ENCODE measurements at regions not wholly inside any gene's neighbourhood (a gene's known extent, or its start where the extent isn't known, plus 50 kb on each side); places are given as distances from the start of the nearest gene placed in this dataset.

DNA sequence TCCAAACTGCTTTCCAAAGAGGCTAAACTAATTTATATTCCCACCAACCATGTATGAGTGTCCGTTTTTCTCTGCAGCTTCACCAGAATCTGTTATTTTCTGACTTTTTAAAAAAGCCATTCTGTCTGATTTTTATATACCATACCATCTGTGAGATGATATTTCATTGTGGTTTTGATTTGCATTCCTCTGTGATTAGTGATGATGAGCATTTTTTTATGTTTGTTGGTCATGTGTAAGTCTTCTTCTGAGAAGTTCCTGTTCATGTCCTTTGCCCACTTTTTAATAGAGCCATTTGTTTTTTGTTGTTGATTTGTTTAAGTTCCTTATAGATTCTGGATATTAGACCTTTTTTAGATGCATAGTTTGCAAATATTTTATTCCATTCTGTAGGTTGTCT lies 179.4 kb upstream of the ALCAM start:
- no peak overlapping the region for H2BK20ac ChIP-seq (ENCODE audit: low read depth, low read length, poor library complexity, severe bottlenecking)
- no peak overlapping the region for H3K56ac ChIP-seq (ENCODE audit: insufficient read length, low read depth, low read length)
- no peaks in the 10 kb centered on the region for H4K20me1 ChIP-seq (ENCODE audit: control insufficient read depth, insufficient read depth, insufficient read length)
- H3K79me1 ChIP-seq (ENCODE audit: insufficient read depth, low read depth, low read length, poor library complexity, severe bottlenecking), result no peaks in the 10 kb centered on the region
- H2AK5ac ChIP-seq (ENCODE audit: insufficient read length, low read length), result no peak overlapping the region
- H3K23me2 ChIP-seq (ENCODE audit: insufficient read length, low read depth, low read length, poor library complexity, severe bottlenecking), result no peaks in the 10 kb centered on the region
- no peak overlapping the region for H3K4me2 ChIP-seq (ENCODE audit: insufficient read depth, insufficient read length, low read length)
- no peak overlapping the region for H3T11ph ChIP-seq (ENCODE audit: low read length)
- DNase-seq, result no peak
- H2BK15ac ChIP-seq (ENCODE audit: low read depth, low read length), result no peak overlapping the region
- no peak overlapping the region for H3K27ac ChIP-seq (ENCODE audit: insufficient read length, low read depth, low read length)
- no peak overlapping the region for H3K14ac ChIP-seq (ENCODE audit: insufficient read depth, low read length)
- H4K91ac ChIP-seq (ENCODE audit: insufficient read length, low read depth, low read length), result no peak overlapping the region
- no peaks in the 10 kb centered on the region for H3K79me2 ChIP-seq (ENCODE audit: insufficient read depth, low read length)
- no peak overlapping the region for H4K8ac ChIP-seq (replicated peaks; ENCODE audit: insufficient read length, low read depth, low read length)
- Mint-ChIP-seq H3K4me3 (no peak overlapping the region), H3K9me3 (peaks cover 20 to 25% of the 10 kb centered on the region in 2 experiments), H3K27me3 (ENCODE audit: low read depth) (no peaks in the 10 kb centered on the region), H3K27ac (no peak overlapping the region), H3K4me1 (peaks cover 0 to 6% of the 10 kb centered on the region in 2 experiments; a peak in 1 of 4 replicates), H3K36me3 (ENCODE audit: insufficient read depth in 1 of 3, low read depth in 3 of 3) (peaks cover 8 to 25% (median 13%) of the 10 kb centered on the region in 3 experiments)
- H2BK5ac ChIP-seq (ENCODE audit: insufficient read length, low read length), result no peak overlapping the region
- H3K18ac ChIP-seq (ENCODE audit: insufficient read length, low read depth, low read length), result no peak overlapping the region
- H3K4ac ChIP-seq (ENCODE audit: low read depth, low read length), result no peak overlapping the region
- TF ChIP-seq CTCF (conservative IDR thresholded peaks at IDR 0.05), result no peak
- no peak overlapping the region for H2BK12ac ChIP-seq (ENCODE audit: insufficient read length, low read depth, low read length)
- no peak overlapping the region for H4K5ac ChIP-seq (ENCODE audit: insufficient read length, low read depth, low read length)
- WGBS (ENCODE audit: extremely low coverage, insufficient read length, low lambda C conversion rate), result no CpG with 5 or more reads among the region's 1 CpG
- no peaks in the 10 kb centered on the region for H3K9me3 ChIP-seq (ENCODE audit: control insufficient read depth, low read depth, low read length)
- no peak overlapping the region for H3K23ac ChIP-seq (ENCODE audit: insufficient read length, low read depth, low read length)
- H3K9ac ChIP-seq (ENCODE audit: extremely low read depth, insufficient read length, low read length), result no peak overlapping the region
- no peak overlapping the region for H2AFZ ChIP-seq (ENCODE audit: low read length)
- H2BK120ac ChIP-seq (ENCODE audit: low read depth, low read length, poor library complexity, severe bottlenecking), result no peak overlapping the region
- H3K4me1 ChIP-seq (ENCODE audit: insufficient read depth, low read length), result no peaks in the 10 kb centered on the region
- no peaks in the 10 kb centered on the region for H3K27me3 ChIP-seq (ENCODE audit: insufficient read depth, low read length)
